SKM-1 (cell line): ENCODE measurements at regions not wholly inside any gene's neighbourhood (a gene's known extent, or its start where the extent isn't known, plus 50 kb on each side); places are given as distances from the start of the nearest gene placed in this dataset.

ENCODE experiments used
- DNase-seq: peaks from one replicate; lab custom pipeline; 2025; ENCODE audit not compliant: unreplicated experiment; lab: John Stamatoyannopoulos, UW

DNA sequence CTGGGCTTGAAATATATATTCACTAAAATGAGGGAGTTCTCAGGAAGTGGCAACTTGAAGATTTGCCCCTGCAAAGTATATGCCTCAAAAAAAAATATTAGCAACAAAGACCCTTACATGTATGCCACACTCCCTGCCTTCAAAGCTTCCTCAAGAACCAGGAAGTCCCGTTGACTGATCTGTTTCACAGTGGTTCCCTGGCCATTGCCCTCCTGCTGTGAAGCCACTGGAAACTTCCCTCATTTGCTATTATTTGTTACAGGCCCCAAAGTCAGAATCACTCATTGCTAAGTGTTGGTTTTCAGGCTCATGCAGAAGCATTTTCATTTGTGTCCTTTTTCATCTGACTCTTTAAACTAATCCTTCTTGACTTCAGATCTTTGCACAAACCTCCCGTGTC, 421.5 kb downstream of the ZNF521 start:
- no peak for DNase-seq

DNA sequence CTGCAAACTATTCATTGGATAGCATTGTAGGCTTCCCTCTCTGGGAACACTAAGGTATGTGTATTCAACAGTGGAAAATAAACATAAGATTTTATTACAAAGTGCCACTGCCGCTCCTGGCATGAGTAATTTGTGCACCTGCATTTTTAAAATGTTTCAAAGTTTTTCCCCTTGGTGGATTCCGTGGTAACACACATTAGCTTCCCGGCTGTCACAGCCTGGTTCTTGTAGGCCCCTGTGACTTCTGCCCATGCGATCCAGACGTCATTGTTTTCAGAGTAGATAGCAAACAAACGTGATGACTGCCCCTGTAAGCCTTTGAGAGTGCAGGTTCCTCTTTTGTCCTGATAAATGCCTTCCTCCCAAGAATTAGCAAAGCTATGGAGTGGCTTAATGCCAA, 421.0 kb downstream of the ZNF521 start:
- no peak for DNase-seq

DNA sequence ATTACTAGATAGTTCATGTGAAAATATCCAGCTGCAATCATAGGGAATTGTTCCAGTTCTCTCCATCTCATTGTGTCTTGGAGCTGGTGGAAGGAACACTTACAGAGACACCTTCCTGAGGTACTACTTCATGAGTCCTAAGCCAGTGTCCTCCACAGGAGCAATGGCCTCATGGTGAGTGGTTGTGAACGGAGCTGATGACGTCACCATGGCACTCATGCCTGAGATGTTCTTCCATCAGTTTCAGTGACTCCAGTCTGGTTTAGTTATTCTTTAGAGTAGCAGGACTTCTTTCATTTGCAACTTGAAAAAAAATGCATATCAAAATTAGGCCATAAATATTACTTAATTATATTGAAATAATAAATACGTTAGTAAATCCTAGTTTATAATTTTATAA, 418.6 kb downstream of the ZNF521 start:
- no peak for DNase-seq

DNA sequence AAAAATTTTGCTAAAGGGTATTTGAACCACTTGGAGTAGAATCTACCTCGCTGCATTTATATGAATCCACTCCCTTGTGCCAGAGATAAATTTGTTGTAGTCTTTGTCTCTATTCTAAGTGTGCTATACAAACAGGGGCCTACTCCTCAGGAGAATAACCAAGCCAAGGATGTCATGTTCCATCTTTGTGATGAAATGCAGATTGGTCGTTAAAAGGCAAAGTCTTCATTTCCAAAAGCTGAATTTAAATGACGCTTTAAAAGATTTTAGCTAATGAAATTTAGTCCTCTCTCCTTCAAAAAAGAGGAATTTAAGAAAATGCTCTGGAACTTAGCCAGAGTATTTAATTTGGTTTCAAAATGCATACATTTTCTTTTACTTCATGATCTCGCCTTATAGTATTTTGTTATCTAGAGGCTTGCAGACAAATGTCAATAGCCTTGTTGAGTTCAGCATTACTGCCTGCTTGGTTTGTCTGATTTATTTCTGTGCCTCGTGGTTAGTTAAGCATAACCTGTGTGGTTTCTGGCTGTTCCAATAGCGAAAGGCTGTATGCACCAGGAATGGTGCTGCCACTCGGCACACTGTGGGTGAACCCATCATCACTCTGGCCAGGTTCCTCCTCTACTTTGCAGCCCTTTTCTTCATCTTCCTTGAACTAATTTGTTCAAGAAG, 417.6 kb downstream of the ZNF521 start:
- DNase-seq = no peak

DNA sequence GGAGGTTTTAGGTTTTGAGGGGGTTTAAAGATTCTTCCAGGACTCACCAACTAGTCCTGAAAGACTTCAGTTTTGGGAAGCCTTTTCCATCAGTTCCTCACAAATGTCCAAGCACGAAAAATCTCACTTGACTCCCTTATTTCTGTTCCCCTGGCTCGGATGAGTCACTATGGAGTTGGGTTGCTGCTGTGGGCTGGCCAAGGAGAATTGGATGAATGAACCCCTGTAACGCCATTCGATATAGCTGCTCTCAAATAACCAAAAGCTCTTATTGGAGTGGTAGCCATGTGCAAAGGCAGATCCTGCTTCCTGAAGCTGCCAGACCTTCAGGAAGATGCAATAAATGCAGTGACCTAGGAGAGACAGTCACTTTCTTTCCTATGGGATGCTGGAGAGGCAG, 417.0 kb downstream of the ZNF521 start:
- DNase-seq = no peak

DNA sequence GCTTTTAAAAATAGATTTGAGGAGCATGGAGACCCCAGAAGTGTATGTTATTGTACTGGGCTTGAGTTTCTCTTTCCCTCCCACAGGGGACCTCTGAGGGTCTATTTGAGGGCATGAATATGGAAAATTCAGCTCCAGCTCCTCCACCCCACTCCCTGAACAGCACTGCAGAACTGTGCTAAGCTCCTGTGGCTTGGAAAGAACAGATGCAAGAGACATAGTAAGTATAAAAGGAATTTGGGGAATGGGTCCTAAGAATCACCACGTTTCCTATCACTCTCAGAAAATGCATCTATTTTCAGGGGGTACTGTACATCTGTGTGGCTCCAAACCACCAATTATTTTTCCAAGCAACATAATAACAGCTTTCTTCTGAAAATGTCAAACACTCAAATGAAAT, 416.1 kb downstream of the ZNF521 start:
- no peak for DNase-seq

DNA sequence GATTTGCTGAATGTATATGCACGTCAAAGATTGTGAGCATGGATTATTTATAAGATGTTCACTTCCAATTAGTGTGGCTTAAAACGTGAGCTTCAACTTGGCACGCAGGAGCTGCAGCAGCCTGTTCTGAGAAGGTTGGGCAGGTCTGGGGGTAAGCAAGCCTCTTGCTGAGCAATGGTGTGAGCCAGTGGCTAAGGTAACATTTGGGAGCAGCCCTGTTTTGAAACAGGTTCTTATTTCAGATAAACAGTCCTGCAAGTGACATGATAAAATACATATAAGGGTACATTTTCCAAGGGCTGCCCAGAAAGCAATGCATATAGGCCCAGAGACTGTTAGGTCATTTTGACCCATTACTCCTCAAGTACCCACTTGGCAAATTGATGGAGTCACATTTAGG, 415.3 kb downstream of the ZNF521 start:
- no peak for DNase-seq

DNA sequence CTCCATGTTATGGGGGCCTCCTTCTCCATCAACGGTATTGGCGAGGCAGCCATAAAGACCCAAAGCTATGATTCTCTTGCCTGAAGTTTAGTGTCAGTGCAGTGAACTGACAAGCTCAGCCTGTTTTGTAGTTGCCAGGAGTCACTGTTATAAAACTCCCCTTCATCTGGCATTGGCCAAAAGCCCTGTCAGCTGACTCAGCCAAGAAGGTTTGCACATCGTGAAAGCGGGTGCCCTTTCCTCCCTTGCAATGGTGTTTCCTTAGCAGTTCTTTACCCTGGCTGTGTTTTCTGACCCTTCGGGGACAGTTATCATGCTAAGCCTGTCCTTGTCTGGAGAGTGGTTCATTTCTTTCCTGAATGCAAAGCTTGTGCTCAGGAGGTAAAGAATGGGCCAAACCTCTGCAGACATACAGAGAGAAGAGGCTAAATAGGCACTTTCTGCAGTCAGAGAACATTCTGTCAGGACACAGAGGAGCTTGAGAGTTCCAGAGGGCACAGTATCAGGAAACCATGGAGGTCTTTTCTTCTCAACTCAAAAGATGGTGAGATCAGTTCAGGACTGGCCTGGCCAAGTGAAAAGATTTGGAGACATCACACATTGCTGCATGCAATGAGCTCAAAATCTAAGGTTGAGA, 414.2 kb downstream of the ZNF521 start:
- DNase-seq = no peak

DNA sequence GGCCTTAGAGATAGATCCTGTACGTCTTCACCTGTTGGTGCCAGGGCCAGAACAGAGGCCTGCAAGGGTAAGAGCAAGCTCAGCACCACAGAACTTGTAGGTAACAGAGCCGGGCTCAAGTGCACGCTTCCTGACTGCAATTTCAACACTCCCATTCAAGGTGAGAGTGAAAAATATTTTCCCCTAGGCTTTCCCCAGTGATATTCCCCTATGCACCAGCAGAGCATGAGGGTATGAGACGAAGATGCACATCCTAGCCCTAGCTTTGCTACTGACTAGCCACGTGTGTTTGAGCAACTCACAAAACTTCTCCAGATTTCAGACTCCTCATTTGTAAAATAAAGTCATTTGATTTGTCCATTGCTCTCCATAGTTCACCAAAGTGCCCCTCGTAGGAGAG, 411.6 kb downstream of the ZNF521 start:
- no peak for DNase-seq

DNA sequence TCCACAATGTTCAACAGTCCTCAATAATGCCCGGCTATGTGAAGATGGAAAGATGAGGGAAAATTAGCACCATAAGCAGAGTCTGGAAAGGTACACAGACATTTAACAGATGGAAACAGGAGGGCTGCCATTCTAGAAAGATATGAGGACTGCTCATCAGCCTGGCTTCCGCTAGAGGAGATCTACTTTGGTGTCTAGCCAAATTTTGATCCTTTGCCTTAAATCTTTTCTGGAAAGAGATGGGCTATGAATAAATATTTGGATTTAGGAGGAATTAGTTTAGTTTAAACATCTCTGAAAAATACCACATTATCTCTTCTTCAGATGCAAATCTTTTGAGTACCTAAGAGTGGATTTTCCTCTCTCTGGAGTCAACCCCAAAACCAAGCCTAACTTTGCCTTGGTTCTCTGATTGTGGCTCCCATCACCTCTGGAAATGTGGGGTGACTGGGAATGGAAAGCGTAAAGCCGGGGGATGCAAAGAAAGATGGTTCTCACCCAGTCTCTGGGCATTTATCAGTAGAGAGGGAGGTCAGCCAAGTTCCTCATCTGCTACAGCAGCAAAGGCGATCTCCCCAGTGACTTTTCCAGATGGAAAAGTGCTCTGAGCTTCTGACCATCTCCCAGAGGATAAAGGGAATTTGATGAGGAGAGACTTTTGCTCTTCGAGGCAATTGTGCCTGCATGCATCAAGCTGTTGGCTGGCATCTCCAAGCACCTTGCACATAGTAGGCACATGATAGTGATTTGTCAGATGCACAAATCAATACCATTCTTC, 410.6 kb downstream of the ZNF521 start:
- no peak for DNase-seq

DNA sequence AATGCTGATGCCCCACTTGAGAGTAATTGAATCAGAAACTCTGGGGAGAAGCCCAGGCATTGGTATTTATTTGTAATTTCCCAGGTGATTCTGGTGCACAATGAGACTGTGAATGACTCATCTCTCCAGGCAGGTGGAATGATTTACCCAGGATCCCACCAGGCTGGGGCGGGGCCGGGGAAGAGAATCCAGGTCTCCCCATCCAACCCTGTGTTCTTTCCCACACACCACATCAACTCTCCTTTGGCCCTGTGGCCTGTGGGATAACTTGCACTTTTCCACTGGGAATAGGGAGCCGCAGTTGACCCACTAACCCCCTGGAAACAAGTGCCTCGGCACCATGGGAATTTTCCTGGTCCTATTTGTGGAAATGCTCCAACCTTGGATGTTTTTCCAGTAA, 409.8 kb downstream of the ZNF521 start:
- no peak for DNase-seq

DNA sequence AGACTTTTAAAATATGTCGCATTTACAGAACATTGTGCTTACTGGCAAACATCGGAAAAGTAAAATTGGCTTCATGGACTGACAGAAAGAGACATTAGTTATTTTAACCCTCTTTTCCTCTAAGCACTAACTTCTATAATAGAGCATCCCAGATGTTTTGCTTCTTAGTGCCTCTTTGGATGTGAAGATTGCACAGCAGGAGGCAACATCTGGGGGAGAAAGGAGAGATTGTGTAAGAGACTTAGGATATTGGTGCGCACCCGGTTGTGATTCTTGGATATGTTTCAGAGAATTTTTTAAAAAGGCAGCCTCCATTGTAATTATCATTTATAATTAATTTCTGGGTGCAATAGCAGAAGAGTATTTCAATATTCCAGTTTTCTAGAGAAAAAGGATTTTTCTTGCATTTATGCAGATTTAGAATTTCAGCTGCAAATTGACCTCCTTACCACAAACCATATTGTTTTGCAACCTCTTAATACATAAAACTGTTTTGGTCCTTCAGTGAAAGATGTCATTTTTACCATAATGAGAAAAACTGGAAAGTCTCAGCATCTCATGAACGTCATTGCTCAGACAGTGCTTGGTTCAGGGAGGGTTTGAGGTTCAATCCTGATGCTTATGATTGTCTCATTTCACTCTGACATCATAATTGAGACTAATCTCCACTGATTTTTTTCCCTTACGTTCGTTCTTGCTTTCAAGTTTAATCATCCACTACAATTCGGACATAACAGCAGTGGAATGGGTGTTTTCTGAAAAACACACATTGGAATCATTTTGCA, 404.3 kb downstream of the ZNF521 start:
- DNase-seq = no peak

DNA sequence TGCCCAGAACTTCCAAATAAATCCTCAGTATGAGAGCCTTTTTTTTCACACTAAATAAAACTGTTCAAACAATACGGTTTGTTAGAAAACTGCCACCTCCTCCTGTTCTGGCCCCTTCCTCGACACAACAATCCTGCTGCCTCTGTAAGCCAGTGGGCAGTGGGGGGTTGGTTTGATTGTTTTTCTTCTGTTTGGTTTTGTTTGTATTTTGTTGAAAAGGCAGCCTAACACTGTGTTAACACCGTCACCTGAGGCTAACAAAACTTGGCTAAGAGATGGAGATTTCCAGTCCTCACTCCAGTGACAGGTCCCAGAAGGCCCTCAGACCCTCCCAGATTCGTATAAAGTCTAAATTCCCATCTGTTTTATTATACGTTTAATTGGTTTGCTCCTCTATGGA, 402.1 kb downstream of the ZNF521 start:
- no peak for DNase-seq

DNA sequence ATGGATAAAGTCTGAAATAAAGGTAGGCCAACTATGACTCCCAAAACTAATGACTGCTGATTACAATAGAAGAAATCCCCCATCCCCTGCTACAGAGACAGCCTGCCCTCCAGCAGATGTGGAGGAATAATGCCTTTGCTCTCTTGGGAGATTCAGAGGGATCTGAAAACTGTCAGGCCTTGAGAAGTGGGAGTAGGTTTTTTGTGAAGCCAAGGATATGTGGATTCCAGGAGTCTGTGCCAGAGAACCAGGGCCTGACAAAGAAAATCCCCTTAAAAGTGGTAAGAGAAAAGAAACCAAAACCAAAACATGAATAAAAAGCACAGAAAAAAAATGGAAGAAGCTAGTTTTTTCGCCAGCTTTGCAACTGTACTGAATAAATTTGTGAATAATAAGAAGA, 397.6 kb downstream of the ZNF521 start:
- no peak for DNase-seq

DNA sequence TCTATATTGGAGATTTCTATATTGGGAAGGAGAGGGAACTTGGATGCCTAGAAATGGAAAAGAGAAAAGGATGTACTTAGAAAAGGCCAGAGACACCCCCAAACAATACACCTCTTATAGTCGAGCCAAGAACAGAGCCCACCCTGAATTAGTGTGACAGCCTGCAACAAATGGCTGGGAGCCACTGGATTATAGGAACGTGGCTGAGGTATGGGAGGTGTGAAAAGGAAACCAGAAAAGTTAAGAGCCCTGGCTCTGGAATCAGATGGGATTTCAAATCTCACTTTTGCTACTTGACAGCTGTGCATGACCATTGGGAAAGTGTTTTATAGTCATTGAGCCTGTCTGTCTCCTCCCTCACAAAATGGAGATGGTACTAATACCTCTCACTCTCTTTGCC, 394.0 kb downstream of the ZNF521 start:
- DNase-seq = no peak

DNA sequence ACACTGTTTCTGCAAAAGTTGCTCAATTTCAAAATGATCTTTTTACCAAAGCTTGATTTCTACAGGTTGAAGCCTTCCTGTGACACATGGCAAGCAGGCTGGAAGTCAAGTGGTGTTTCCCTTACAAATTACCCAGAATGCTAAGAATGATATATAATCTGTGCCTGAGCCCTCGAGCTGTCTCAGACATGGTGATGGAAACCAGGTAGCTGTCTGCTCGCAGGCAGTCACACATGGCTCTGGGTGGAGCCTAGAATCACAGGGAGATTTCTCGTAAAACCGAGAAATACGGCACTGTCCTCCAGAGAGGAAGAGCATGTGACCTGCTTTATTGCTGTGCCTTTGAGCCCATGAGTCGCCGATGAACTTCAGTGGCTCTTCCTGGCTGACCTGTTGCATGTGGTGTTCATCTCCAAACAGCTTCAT, 392.9 kb downstream of the ZNF521 start:
- DNase-seq = no peak

DNA sequence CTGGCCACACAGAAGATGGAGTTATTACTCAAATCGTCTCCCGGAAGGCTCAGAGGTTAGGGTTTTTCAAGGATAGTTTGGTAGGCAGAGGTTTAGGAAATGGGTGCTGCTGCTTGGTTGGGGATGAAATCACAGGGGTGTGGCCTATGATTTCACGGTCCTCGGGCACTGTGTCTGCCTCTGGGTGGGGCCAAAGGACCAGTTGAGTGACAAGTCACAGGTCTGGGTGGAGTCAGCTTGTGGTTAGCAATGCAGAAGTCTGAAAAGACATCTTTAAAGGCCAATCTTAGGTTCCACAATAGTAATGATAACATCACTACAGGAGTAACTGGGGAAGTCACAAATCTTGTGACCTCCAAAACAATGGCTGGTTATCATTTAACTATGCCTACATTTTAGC, 387.8 kb downstream of the ZNF521 start:
- no peak for DNase-seq

DNA sequence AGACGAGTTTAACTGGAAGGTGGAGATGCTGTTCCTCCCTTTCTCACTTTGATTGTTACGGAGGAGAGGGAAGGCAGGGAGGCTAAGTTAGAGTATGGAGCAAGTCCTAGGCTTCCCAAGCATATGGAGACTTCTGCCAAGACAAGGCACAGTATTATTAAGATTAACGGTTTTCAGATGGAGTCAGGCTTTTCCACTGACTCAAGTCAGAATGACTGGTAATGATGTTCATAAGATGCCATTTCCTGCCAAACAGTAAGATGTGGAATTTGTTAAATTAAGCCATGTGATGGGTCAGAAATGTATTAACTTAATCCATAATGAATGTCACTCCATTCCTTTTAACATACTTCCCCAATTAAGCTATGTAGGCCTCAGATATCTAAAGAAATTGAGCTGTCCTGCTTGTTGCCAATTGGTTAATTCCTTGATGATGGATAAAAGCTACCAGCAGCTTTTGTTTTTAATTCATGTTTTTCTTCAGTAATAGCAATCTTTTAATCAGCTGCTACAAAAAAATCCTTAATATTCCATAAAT, 383.7 kb downstream of the ZNF521 start:
- DNase-seq = no peak

DNA sequence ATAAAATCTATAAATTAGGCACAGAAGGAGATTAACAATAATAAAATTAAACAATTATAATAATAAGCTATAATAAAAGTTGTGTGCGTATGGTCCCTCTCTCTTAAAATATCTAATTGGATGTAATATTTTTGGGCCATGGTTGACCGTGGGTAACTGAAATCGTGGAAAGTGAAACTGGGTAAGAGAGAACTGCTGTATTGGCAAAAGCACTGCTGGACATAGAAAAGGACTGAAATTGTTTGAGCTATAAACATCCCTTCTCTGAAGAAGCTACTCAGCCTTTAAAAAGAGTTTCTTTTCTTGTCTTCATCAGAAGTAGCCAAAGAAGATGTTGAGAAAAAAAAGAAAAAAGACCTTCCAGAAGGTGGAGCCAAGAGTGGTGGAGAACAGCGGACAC, 379.4 kb downstream of the ZNF521 start:
- no peak for DNase-seq

DNA sequence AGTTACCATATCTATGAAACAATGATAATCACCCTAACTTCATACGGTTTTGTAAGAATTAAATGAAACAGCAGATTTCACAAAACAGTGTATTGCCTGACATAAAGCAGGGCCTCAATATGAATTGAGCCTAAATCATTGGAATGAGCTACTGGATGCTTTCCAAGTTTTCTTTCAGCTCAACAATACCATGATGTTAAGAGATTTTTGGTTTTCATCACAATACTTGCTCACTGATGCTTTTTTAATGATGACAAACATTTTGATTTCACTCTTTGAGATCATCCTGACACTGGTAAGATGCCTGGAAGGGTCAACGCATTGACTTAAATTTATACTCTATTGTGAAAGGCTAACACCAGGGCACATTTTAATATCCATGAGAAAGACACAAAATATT, 377.5 kb downstream of the ZNF521 start:
- DNase-seq = no peak
